NB4 (cell line): ENCODE measurements at regions not wholly inside any gene's neighbourhood (a gene's known extent, or its start where the extent isn't known, plus 50 kb on each side); places are given as distances from the start of the nearest gene placed in this dataset.

ENCODE experiments used
- TF ChIP-seq, protein P1 (sequence below): IDR thresholded peaks from one replicate; pipeline ENCODE4 v1.5.1; 2012; ENCODE audit warnings: low read depth, low read length
- TF ChIP-seq, protein P2 (sequence below): IDR thresholded peaks from 2 replicates; pipeline ENCODE4 v1.6.1; 2011; ENCODE audit warnings: low read depth, low read length

- TF ChIP-seq, protein P1, sequence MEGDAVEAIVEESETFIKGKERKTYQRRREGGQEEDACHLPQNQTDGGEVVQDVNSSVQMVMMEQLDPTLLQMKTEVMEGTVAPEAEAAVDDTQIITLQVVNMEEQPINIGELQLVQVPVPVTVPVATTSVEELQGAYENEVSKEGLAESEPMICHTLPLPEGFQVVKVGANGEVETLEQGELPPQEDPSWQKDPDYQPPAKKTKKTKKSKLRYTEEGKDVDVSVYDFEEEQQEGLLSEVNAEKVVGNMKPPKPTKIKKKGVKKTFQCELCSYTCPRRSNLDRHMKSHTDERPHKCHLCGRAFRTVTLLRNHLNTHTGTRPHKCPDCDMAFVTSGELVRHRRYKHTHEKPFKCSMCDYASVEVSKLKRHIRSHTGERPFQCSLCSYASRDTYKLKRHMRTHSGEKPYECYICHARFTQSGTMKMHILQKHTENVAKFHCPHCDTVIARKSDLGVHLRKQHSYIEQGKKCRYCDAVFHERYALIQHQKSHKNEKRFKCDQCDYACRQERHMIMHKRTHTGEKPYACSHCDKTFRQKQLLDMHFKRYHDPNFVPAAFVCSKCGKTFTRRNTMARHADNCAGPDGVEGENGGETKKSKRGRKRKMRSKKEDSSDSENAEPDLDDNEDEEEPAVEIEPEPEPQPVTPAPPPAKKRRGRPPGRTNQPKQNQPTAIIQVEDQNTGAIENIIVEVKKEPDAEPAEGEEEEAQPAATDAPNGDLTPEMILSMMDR: no peak
- TF ChIP-seq, protein P2, sequence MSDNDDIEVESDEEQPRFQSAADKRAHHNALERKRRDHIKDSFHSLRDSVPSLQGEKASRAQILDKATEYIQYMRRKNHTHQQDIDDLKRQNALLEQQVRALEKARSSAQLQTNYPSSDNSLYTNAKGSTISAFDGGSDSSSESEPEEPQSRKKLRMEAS: no peak
Measured at GRCh38 chr4:112085156-112086035, 59.9 kb upstream of the FAM241A start.
